ENCODE measurements at regions not wholly inside any gene's neighbourhood (a gene's known extent, or its start where the extent isn't known, plus 50 kb on each side); places are given as distances from the start of the nearest gene placed in this dataset.

DNA sequence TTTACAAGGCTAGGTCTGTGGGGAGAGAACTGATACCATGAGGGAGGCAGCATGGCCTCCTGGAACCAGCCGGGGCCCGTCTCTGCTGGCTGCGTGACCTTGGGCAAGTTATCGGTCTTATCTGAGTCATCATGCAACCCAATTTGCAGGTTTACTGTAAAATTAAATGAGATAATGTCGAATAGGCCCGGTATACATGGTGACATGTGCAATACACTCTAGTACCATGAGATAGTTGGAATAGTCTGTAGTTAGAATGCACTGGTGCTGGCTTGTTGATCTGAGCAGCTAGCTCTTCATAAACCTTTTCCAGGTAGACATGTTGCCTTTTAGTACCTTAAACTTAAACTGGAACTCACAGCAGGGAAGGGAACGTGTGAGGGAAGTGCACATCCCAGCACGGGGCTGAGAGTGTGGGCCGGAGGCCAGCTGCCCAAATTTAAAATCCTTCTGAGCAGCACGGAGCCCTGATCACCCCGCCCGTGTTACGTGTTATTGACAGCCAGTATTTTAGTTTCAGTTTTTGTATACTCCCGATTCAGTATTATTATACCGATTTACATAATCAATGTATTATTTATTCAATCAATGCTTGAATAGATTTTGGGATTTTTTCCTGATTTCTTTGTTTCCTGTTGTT lies 72.4 kb upstream of the HS6ST1 start:
- no peak for DNase-seq (ENCODE audit: low spot score in 2 of 2)
- intact Hi-C loops (cut with DNase I) = no loop called here
- no peak for TF ChIP-seq CTCF (IDR thresholded peaks at IDR 0.05)

GRCh38 chr2:128391679-128392078 lies 73.0 kb upstream of the HS6ST1 start:
- H3K4me1 ChIP-seq = peaks cover 0 to 10% of the 10 kb centered on the region in 2 donors

More for the DNA sequence above, 72.4 kb upstream of the HS6ST1 start:
- Histone ChIP-seq H3K27me3 (no peaks in the 10 kb centered on the region), H3K4me3 (no peak overlapping the region), H3K27ac (no peak overlapping the region), H3K9me3 (no peaks in the 10 kb centered on the region), H3K36me3 (no peaks in the 10 kb centered on the region), H3K4me1 (peaks cover 0 to 10% of the 10 kb centered on the region in 2 donors)

DNA sequence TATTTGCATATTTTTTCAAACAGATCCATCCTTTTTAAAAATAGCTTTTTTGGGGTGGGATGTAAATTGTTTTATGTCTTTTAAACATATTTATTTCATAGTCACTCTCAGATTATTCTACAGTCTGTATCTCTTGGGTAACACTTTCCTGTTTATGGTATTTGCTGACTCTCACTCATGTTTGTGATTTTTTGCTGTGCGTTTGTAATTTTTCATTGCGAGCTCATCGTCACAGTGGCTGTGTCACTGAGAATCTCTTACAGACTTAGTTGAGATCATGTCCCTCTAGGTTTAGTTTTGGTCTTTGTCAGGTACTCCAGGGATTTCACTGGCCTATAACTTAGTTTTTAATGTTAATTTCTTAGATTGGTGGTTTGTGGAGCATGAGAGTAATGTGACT lies 73.5 kb upstream of the HS6ST1 start:
- no peak overlapping the region for H3K27ac ChIP-seq
- no peak for TF ChIP-seq CTCF (IDR thresholded peaks at IDR 0.05)
- H3K36me3 ChIP-seq = no peaks in the 10 kb centered on the region
- H3K27me3 ChIP-seq = no peaks in the 10 kb centered on the region
- H3K4me3 ChIP-seq = no peak overlapping the region
- H3K9me3 ChIP-seq = no peaks in the 10 kb centered on the region
- DNase-seq (ENCODE audit: low spot score in 2 of 2) = no peak
- peaks cover 0 to 10% of the 10 kb centered on the region in 2 donors for H3K4me1 ChIP-seq
- intact Hi-C loops (cut with DNase I) = no loop called here

More at GRCh38 chr2:128391679-128392078, 73.0 kb upstream of the HS6ST1 start:
- TF ChIP-seq CTCF (IDR thresholded peaks at IDR 0.05) = no peak
- Histone ChIP-seq H3K4me3 (no peak overlapping the region), H3K36me3 (no peaks in the 10 kb centered on the region), H3K9me3 (no peaks in the 10 kb centered on the region), H3K27ac (no peak overlapping the region), H3K27me3 (no peaks in the 10 kb centered on the region)
- DNase-seq (ENCODE audit: low spot score in 2 of 2) = no peak
- intact Hi-C loops (cut with DNase I) = no loop called here

- no peak overlapping the region for H3K27ac ChIP-seq
- H3K27me3 ChIP-seq = no peaks in the 10 kb centered on the region
- intact Hi-C loops (cut with DNase I) = no loop called here
- peaks cover 0 to 9% of the 10 kb centered on the region in 2 donors for H3K4me1 ChIP-seq
- no peak for TF ChIP-seq CTCF (IDR thresholded peaks at IDR 0.05)
- no peaks in the 10 kb centered on the region for H3K9me3 ChIP-seq
- DNase-seq (ENCODE audit: low spot score in 2 of 2) = no peak
- H3K4me3 ChIP-seq = no peak overlapping the region
- H3K36me3 ChIP-seq = no peaks in the 10 kb centered on the region
Observed at GRCh38 chr2:128394007-128394730, 75.5 kb upstream of the HS6ST1 start.

DNA sequence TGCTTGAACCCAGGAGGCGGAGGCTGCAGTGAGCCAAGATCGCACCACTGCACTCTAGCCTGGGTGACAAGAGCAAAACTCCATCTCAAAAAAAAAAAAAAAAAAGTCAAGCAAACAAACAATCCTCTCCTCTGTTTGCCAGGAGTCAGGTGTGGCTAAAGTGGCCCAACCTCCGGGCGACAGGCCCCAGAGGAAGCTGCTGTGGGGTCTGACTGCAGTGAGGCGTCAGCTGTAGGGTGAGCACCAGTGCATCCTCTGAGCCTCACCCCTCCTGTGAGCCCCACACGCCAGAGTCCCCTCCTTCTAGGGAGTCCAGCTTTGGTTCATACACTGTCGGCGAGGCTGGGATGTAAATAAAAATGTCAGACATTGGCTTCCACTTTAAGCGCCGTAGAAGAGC lies 76.5 kb upstream of the HS6ST1 start:
- no peaks in the 10 kb centered on the region for H3K36me3 ChIP-seq
- intact Hi-C loops (cut with DNase I) = no loop called here
- H3K27me3 ChIP-seq = no peaks in the 10 kb centered on the region
- no peak for DNase-seq (ENCODE audit: low spot score in 2 of 2)
- no peak overlapping the region for H3K27ac ChIP-seq
- no peak overlapping the region for H3K4me3 ChIP-seq
- H3K9me3 ChIP-seq = no peaks in the 10 kb centered on the region
- TF ChIP-seq CTCF (IDR thresholded peaks at IDR 0.05) = no peak
- H3K4me1 ChIP-seq = peaks cover 0 to 2% of the 10 kb centered on the region in 2 donors
